AG04450 (cell line): ENCODE measurements at regions not wholly inside any gene's neighbourhood (a gene's known extent, or its start where the extent isn't known, plus 50 kb on each side); places are given as distances from the start of the nearest gene placed in this dataset.

Experiments
- CTCF ChIA-PET: fragments of 300-600, 350-600 bp; formaldehyde crosslinking; extraction: SDS; loops from one replicate; lab custom pipeline; 2022; ENCODE audit warnings: antibody characterized with exemption, inconsistent platforms; lab: Charles Lee
- POLR2A ChIA-PET: fragments of 350-600 bp; formaldehyde crosslinking; extraction: SDS; loops from one replicate; lab custom pipeline; 2021; ENCODE audit warnings: antibody characterized with exemption, inconsistent platforms; lab: Yijun Ruan, JAX
- DNase-seq: peaks from one replicate; pipeline ENCODE4 v3.0.0-alpha.2; 2011; ENCODE audit warnings: low read depth, low spot score
- H3K27ac ChIP-seq: one replicate; pipeline ENCODE4 v1.5.1; 2012; ENCODE audit warnings: low read depth, low read length, control low read depth
- H3K27me3 ChIP-seq: one replicate; pipeline ENCODE4 v1.6.0; 2012; ENCODE audit warnings: low read length; ENCODE audit not compliant: control insufficient read depth, insufficient read depth
- H3K4me3 ChIP-seq: 2 replicates; pipeline ENCODE4 v1.5.1; 2011; ENCODE audit warnings: mild to moderate bottlenecking, low read depth, low read length, control low read depth
- H3K9me3 ChIP-seq: 2 replicates; pipeline ENCODE4 v1.5.1; 2012; ENCODE audit warnings: low read length; ENCODE audit not compliant: control insufficient read depth, insufficient read depth
- TF ChIP-seq, protein P1 (sequence below): IDR thresholded peaks from 2 replicates; pipeline ENCODE4 v1.5.1; 2011; ENCODE audit warnings: low read depth, low read length, control low read depth, inconsistent platforms

DNA sequence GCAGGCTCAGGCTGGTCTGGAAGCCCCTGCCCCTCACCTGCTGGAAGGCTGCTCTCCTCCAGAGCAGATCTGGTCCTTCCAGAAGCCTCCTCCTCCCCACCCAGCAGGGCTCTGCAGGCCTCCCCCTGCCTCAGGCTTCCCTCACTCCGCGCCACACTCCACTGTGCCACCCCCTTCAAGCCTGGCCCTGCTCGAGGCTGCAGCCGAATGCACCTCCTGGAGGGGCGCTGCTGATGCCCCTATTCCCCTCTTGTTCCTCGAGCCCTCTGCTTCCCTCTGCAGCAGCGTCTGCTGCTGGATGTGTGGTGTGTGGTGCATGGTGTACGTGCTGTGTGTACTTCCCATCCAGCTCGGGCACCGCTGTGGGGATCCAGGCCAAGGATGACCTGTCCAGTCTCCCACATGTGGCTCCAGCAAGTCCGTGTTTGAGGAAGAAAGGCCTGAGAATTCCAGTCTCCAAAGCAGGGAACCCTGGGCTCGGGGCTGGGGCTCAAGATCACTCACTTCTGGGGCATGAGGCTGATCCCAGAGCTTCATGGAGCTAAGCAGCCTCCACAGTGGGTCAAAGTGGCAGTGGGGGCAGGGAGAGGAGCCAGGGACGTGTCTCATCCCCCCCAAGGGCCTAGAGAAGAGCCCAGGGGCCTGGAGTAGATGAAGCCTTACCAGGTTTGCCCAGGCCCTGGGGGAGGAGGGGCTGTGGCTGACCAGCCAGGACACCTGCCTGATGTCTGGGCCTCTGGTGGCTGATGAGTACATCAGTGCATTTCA lies 136.0 kb upstream of the C14orf180 start:
- H3K27ac ChIP-seq, result no peak overlapping the region
- no peaks in the 10 kb centered on the region for H3K27me3 ChIP-seq
- CTCF ChIA-PET, result no interaction called here
- no peak overlapping the region for H3K4me3 ChIP-seq
- TF ChIP-seq, protein P1, sequence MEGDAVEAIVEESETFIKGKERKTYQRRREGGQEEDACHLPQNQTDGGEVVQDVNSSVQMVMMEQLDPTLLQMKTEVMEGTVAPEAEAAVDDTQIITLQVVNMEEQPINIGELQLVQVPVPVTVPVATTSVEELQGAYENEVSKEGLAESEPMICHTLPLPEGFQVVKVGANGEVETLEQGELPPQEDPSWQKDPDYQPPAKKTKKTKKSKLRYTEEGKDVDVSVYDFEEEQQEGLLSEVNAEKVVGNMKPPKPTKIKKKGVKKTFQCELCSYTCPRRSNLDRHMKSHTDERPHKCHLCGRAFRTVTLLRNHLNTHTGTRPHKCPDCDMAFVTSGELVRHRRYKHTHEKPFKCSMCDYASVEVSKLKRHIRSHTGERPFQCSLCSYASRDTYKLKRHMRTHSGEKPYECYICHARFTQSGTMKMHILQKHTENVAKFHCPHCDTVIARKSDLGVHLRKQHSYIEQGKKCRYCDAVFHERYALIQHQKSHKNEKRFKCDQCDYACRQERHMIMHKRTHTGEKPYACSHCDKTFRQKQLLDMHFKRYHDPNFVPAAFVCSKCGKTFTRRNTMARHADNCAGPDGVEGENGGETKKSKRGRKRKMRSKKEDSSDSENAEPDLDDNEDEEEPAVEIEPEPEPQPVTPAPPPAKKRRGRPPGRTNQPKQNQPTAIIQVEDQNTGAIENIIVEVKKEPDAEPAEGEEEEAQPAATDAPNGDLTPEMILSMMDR, result no peak
- POLR2A ChIA-PET, result no interaction called here
- peaks cover 64% of the 10 kb centered on the region for H3K9me3 ChIP-seq
- DNase-seq, result no peak

DNA sequence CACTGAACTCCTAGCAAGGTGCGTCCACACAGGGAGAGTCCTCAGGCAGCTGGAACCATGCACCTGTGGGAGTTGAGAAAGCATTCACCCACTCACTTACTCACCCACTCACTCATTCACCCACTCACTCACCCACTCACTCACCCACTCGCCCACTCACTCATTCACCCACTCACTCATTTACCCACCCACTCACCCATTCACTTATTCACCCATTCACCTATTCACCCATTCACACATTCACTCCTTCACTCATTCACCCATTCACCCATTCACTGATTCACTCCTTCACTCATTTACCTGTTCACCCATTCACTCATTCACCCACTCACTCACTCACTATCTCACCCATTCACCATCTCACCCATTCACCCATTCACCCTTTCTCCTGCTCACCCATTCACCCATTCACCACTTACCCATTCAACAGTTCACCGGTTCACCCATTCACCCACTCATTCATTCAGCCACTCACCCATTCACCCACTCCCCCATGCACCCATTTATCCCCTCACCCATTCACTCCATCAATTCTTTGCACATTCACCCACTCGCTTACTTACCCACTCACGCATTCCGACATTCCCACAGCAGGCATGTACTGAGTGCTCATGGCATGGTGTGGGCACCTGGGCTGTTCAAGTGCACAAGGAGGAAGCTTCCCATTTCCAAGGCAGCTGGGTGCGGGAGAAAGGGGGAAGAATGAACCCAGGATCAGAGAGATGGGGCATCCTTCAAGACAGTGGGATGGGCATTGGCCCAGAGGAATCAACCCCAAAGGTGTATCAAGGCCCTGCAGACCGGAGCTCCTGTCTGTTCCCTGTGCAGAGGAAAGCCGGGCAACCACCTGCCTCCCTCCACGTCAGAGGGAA lies 135.2 kb upstream of the C14orf180 start:
- TF ChIP-seq, protein P1, result no peak
- Histone ChIP-seq H3K27ac (no peak overlapping the region), H3K9me3 (peaks cover 64% of the 10 kb centered on the region), H3K4me3 (no peak overlapping the region), H3K27me3 (no peaks in the 10 kb centered on the region)
- ChIA-PET POLR2A (no interaction called here), CTCF (no interaction called here)
- DNase-seq, result no peak

DNA sequence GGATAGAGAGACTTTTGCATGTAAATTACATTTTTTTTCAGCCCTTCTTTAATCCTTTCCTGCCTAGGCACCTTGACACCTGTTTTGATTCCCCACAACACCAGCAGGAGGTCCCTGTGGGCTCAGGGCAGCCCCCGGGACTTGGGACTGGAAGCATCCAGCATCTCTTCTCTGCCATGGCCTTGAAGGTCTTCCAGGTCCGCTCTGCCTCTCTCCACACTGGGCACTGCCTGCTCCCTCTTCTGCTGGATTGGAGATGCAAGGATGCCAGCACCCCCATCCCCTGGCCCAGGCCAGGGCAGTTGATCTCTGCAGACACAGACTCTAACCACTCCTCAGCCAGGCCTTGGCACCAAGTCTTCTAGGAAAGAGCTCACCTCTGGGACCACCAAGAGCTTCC lies 134.5 kb upstream of the C14orf180 start:
- Histone ChIP-seq H3K4me3 (no peak overlapping the region), H3K27ac (no peak overlapping the region), H3K9me3 (peaks cover 64% of the 10 kb centered on the region), H3K27me3 (no peaks in the 10 kb centered on the region)
- ChIA-PET CTCF (no interaction called here), POLR2A (no interaction called here)
- DNase-seq, result no peak
- TF ChIP-seq, protein P1, result no peak

DNA sequence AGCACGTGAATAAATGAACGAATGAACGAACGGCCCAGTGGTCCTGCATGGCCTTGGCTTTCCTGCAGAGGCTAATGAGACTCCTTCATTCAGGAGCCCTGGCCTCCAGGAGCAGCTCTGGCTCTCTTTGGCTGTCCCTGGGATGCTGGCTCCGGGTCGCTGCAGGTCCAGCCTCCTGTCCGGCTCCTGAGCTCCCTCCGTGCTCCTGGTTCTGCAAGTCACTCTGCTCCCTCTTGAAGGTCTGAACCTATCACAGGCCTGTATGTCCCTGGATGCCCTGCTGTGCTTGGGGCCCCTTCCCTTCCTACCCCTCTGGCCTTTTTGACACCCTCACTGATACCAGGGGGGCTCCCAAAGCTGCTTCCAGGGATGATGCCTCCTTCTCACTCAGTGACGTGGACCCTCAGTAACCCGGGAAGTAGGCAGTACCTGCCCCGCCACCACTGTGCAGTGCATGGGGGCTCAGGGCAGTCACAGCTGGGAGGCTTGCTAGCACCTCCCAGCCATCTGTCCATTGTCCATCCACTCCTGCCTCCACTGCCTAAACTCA lies 133.7 kb upstream of the C14orf180 start:
- ChIA-PET POLR2A (no interaction called here), CTCF (interaction anchor here (0.5 kb wide), 1 partner anchor 289 kb away, joined by 4 read pairs; no protein-coding TSS in a partner anchor)
- Histone ChIP-seq H3K4me3 (no peak overlapping the region), H3K9me3 (peaks cover 66% of the 10 kb centered on the region), H3K27ac (no peak overlapping the region), H3K27me3 (no peaks in the 10 kb centered on the region)
- no peak for DNase-seq
- TF ChIP-seq, protein P1, result no peak
